ENCODE measurements at regions not wholly inside any gene's neighbourhood (a gene's known extent, or its start where the extent isn't known, plus 50 kb on each side); places are given as distances from the start of the nearest gene placed in this dataset.
"Not testable (repeated sequence)": the region's sequence is repeated elsewhere in the genome, so short reads cannot be mapped to it uniquely, and the experiment has no call there.

DNA sequence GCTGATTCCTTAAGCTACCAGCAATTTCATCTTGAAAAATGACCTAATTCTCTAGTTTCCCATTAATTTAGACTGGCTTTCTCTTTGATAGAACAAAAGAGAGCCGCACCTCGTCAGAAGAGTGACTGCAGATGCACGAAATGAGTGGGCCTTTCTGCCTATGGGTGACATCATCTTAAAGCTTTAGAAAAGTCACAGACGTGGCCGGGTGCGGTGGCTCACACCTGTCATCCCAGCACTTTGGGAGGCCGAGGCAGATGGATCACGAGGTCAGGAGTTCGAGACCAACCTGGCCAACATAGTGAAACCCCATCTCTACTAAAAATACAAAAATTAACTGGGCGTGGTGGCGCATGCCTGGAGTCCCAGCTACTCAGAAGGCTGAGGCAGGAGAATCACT is 190.7 kb upstream of the GLI2 start:
- not testable (repeated sequence) for TF ChIP-seq POLR2A (IDR thresholded peaks at IDR 0.05)
- TF ChIP-seq, protein P1, sequence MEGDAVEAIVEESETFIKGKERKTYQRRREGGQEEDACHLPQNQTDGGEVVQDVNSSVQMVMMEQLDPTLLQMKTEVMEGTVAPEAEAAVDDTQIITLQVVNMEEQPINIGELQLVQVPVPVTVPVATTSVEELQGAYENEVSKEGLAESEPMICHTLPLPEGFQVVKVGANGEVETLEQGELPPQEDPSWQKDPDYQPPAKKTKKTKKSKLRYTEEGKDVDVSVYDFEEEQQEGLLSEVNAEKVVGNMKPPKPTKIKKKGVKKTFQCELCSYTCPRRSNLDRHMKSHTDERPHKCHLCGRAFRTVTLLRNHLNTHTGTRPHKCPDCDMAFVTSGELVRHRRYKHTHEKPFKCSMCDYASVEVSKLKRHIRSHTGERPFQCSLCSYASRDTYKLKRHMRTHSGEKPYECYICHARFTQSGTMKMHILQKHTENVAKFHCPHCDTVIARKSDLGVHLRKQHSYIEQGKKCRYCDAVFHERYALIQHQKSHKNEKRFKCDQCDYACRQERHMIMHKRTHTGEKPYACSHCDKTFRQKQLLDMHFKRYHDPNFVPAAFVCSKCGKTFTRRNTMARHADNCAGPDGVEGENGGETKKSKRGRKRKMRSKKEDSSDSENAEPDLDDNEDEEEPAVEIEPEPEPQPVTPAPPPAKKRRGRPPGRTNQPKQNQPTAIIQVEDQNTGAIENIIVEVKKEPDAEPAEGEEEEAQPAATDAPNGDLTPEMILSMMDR (IDR thresholded peaks at IDR 0.05): not testable (repeated sequence)
